NB4 (cell line): ENCODE measurements at regions not wholly inside any gene's neighbourhood (a gene's known extent, or its start where the extent isn't known, plus 50 kb on each side); places are given as distances from the start of the nearest gene placed in this dataset.

Source experiments
- DNase-seq: peaks from one replicate; pipeline ENCODE4 v3.0.0; 2010; ENCODE audit warnings: low read depth
- H3K4me3 ChIP-seq: one replicate; pipeline ENCODE4 v1.5.1; 2011; ENCODE audit warnings: mild to moderate bottlenecking, low read depth, low read length, moderate library complexity
- MYC ChIP-seq: IDR thresholded peaks from 2 replicates; pipeline ENCODE4 v1.6.1; 2011; ENCODE audit warnings: low read depth, low read length
- POLR2A ChIP-seq: IDR thresholded peaks from 2 replicates; pipeline ENCODE4 v1.6.1; 2011; ENCODE audit warnings: mild to moderate bottlenecking; ENCODE audit not compliant: insufficient read length; ENCODE audit errors: extremely low read depth
- TF ChIP-seq, protein P1 (sequence below): IDR thresholded peaks from 2 replicates; pipeline ENCODE4 v1.6.1; 2011; ENCODE audit warnings: low read depth, low read length
- TF ChIP-seq, protein P2 (sequence below): IDR thresholded peaks from one replicate; pipeline ENCODE4 v1.5.1; 2012; ENCODE audit warnings: low read depth, low read length

DNA sequence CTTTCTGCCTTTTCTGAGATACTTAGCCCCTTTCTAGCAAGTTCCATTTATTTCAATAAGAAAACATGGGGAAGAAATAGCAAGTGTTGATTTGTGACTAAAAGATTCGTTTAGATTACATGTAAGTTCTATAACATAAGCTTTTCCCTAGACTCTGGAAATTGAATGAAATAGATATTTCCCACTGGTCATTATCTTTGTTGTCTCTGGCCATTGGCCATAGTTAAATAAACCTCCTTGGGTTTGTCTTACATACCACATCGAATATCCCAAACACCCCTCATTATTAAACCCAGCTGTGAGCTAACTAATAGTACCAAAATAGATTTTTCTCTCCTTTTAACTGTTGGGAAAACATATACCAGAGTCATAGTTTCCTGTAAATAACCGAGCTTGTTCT lies 534.8 kb downstream of the IQCM start:
- DNase-seq = no peak
- TF ChIP-seq, protein P1, sequence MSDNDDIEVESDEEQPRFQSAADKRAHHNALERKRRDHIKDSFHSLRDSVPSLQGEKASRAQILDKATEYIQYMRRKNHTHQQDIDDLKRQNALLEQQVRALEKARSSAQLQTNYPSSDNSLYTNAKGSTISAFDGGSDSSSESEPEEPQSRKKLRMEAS = no peak
- TF ChIP-seq POLR2A = no peak
- TF ChIP-seq MYC = no peak
- TF ChIP-seq, protein P2, sequence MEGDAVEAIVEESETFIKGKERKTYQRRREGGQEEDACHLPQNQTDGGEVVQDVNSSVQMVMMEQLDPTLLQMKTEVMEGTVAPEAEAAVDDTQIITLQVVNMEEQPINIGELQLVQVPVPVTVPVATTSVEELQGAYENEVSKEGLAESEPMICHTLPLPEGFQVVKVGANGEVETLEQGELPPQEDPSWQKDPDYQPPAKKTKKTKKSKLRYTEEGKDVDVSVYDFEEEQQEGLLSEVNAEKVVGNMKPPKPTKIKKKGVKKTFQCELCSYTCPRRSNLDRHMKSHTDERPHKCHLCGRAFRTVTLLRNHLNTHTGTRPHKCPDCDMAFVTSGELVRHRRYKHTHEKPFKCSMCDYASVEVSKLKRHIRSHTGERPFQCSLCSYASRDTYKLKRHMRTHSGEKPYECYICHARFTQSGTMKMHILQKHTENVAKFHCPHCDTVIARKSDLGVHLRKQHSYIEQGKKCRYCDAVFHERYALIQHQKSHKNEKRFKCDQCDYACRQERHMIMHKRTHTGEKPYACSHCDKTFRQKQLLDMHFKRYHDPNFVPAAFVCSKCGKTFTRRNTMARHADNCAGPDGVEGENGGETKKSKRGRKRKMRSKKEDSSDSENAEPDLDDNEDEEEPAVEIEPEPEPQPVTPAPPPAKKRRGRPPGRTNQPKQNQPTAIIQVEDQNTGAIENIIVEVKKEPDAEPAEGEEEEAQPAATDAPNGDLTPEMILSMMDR = no peak
- no peak overlapping the region for H3K4me3 ChIP-seq

DNA sequence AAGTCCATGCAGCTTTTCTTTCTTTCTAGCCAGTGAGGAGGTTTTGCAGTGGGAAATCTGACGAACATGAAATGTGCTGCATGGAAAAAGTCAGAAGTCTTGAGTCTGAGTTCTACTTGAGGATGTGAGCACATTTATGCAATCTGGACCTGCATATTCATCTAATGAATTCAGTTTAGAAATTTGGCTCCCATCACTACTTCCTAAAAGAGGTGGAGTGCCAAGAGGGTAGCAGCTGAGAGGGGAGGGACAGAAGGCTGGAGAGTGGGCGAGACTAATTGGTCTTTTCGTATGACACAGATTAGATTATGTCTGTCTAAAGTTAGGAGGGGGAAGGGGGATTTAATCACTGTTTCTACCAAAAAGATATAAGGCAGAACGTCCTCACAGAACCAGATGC lies 535.9 kb downstream of the IQCM start:
- no peak for DNase-seq
- TF ChIP-seq POLR2A (no peak), MYC (no peak)
- TF ChIP-seq, protein P2 = no peak
- TF ChIP-seq, protein P1 = no peak
- no peak overlapping the region for H3K4me3 ChIP-seq

DNA sequence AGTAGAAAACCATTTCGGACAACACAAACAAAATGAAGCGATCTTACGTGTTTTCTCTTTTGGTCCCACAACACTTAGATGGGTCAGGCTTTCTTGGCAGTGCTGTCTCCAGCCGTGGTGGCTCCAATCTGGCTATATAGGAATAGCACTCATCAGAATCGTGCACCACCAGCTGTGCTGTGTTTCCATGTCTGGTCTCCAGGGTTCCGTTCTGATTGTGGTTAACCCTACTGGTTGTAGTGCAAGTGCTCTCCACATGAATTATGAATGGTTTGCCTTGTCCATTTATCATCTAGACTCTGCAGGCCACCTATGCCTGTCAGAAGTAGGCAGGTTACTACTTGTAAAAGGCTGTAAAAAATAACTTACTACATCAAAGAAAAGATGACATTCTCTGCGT lies 536.3 kb downstream of the IQCM start:
- DNase-seq = no peak
- no peak for TF ChIP-seq POLR2A
- TF ChIP-seq, protein P1 = no peak
- TF ChIP-seq MYC = no peak
- no peak overlapping the region for H3K4me3 ChIP-seq

DNA sequence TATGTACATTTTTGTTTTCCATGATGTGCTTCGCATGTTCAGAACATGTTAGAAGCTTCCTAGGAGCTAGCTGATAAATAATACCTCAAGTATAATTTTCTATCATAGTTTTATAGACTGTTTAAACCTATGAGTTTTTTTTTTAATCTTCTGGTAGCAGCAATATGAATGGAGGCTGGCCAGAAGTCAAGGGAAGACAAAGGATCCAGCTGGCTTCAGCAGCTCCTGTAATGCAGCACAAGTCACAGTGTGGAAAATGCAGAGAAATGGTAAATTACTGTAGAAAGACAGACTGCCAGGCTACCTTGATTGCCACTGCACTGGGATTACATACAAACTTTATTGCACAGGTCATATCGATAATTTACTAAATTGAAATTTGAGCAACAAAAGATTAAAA lies 537.9 kb downstream of the IQCM start:
- TF ChIP-seq POLR2A = no peak
- TF ChIP-seq, protein P2 = no peak
- TF ChIP-seq MYC = no peak
- TF ChIP-seq, protein P1 = no peak
- H3K4me3 ChIP-seq = no peak overlapping the region
- DNase-seq = no peak

DNA sequence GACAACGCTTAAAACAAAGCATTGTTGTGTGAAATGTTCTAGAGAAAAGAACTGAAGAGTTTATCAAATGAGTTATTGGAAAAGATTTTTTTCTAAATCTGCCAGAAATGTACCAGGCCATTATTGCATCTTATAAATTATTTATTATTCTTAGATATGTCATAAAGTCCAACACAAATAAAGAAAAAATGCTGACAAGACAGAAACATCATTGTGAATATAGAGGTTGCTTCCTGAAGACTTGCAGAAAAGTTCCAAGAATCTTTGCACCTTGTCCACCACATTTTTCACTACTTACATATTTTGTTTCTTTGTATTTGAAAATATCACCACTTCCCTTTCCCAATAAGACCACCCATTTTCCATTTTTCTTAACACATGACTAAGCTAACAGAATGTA lies 545.8 kb downstream of the IQCM start:
- no peak for DNase-seq
- no peak for TF ChIP-seq MYC
- TF ChIP-seq, protein P2 = no peak
- TF ChIP-seq POLR2A = no peak
- TF ChIP-seq, protein P1 = no peak
- H3K4me3 ChIP-seq = no peak overlapping the region

DNA sequence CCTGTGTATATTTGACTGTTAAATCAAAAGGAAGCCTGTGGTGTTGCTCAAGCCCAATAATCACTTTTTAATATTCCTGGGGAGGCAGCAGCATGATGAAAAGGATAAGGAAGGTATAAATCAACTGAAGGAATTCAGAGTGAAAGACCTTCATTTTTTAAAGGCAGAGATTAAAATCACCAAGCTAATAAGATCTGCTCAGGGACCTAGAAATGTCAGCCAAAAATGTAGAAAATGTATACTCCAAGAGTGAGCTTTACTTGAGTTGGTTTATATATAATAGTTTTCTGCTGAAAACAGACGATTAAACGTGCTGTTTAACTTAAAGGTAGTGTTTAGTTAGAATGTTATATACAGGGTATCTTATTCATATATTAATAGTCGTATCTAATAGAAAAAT lies 549.3 kb downstream of the IQCM start:
- DNase-seq = no peak
- H3K4me3 ChIP-seq = no peak overlapping the region
- TF ChIP-seq POLR2A = no peak
- TF ChIP-seq, protein P2 = no peak
- TF ChIP-seq, protein P1 = no peak
- TF ChIP-seq MYC = no peak
